Astrocyte (in vitro differentiated cells and primary cell): ENCODE measurements at regions not wholly inside any gene's neighbourhood (a gene's known extent, or its start where the extent isn't known, plus 50 kb on each side); places are given as distances from the start of the nearest gene placed in this dataset.

Experiments
- CTCF ChIP-seq: IDR thresholded peaks from 2 replicates; pipeline ENCODE4 v1.5.1; 2011; ENCODE audit warnings: low read depth, mild to moderate bottlenecking, inconsistent platforms, low read length, moderate library complexity; ENCODE audit not compliant: insufficient read depth
- EZH2 ChIP-seq: IDR thresholded peaks from 2 replicates; pipeline ENCODE4 v1.6.1; 2012; ENCODE audit warnings: mild to moderate bottlenecking, low read length, inconsistent platforms; ENCODE audit not compliant: insufficient read depth

- TF ChIP-seq CTCF: no peak
- no peak for TF ChIP-seq EZH2
Measured at GRCh38 chr22:47238690-47239473, 476.4 kb downstream of the TBC1D22A start.
